Activated CD8-positive, alpha-beta T cell treated with anti-CD3 and anti-CD28 coated beads for 36 hours (primary cell): ENCODE measurements at regions not wholly inside any gene's neighbourhood (a gene's known extent, or its start where the extent isn't known, plus 50 kb on each side); places are given as distances from the start of the nearest gene placed in this dataset.

Source experiments
- ATAC-seq: fragments of 200-7000 bp; cut with Tn5 transposase; one replicate; pipeline ENCODE4 v1.10.0; 2021; ENCODE audit warnings: mild to moderate bottlenecking, moderate library complexity
- CTCF ChIA-PET: fragments of 350-600 bp; sonication (Branson Sonifier 250); formaldehyde crosslinking; loops from one replicate; lab custom pipeline; 2021; ENCODE audit warnings: antibody characterized with exemption; lab: Charles Lee
- POLR2A ChIA-PET: fragments of 350-600 bp; sonication (Branson Sonifier 250); formaldehyde crosslinking; loops from one replicate; lab custom pipeline; 2021; ENCODE audit warnings: antibody characterized with exemption; lab: Charles Lee
- DNase-seq: peaks from one replicate; pipeline ENCODE4 v3.0.0-alpha.2; 2020
- H3K27ac Mint-ChIP-seq: one replicate; pipeline ENCODE4 v1.8.0; 2021; ENCODE audit warnings: mild to moderate bottlenecking, mixed read lengths
- H3K27me3 Mint-ChIP-seq: one replicate; pipeline ENCODE4 v1.8.0; 2021; ENCODE audit warnings: mixed read lengths
- H3K36me3 Mint-ChIP-seq: one replicate; pipeline ENCODE4 v1.8.0; 2021; ENCODE audit warnings: low read depth, mixed read lengths
- H3K4me1 Mint-ChIP-seq: one replicate; pipeline ENCODE4 v1.8.0; 2021; ENCODE audit warnings: low read depth, mixed read lengths
- H3K4me3 Mint-ChIP-seq: one replicate; pipeline ENCODE4 v1.8.0; 2021; ENCODE audit warnings: mild to moderate bottlenecking, moderate library complexity, mixed read lengths
- H3K9me3 Mint-ChIP-seq: one replicate; pipeline ENCODE4 v1.8.0; 2021; ENCODE audit warnings: mixed read lengths
- CTCF ChIP-seq: fragments of 200-600 bp; IDR thresholded peaks from one replicate; pipeline ENCODE4 v1.8.0; 2022; ENCODE audit warnings: antibody characterized with exemption, mild to moderate bottlenecking
- intact Hi-C: fragments of 100-400 bp; cut with micrococcal nuclease; formaldehyde crosslinking; loops from one replicate; pipeline ENCODE4 v1.10.0; 2022

DNA sequence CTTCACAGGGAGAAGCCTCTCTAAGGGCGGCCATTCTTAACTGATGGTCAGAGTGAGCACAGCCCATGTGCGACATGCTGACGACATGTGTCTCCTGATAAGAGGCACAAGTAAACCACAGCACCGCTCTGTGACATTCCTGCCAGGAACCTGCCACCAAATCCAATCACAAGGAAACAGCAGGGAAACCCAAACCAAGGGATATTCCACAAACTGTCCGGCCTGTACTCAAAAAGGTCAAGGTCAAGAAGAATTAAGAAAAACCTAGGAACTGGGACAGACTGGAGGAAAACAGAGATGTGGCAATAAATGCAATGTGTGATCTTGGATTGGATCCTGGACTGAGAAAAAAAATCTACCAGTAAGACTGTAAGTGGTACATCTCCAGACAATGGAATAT lies 91.9 kb downstream of the SYNE3 start:
- intact Hi-C loops, result no loop called here
- peaks cover 61% of the 10 kb centered on the region for H3K36me3 Mint-ChIP-seq

DNA sequence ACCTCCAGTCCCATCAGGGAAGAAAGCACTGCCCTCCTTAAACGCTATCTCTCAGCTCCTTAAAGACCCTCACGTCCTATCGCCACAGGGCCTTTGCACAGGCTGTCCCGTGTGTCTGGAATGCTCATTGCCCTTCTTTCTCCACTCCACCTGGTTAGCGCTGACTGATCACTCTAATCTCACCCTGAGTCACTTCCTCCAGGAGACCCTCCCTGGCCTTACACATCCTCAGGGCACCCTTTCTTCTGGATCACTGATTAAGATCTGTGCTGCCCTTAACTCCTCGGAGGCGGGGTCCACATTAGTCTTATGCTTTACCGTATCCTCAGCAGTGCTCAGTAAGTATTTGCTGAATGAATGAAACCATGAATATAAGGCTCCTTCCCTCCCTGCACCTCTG lies 94.7 kb downstream of the SYNE3 start:
- Mint-ChIP-seq H3K27ac (no peak overlapping the region), H3K4me3 (no peak overlapping the region), H3K36me3 (peaks cover 66% of the 10 kb centered on the region), H3K27me3 (no peaks in the 10 kb centered on the region), H3K4me1 (no peaks in the 10 kb centered on the region), H3K9me3 (peaks cover 9% of the 10 kb centered on the region)
- POLR2A ChIA-PET, result no interaction called here
- CTCF ChIA-PET, result no interaction called here
- DNase-seq, result no peak
- intact Hi-C loops, result no loop called here
- no peak for TF ChIP-seq CTCF
- ATAC-seq, result no peak

More for the DNA sequence above, 91.9 kb downstream of the SYNE3 start:
- Mint-ChIP-seq H3K9me3 (peaks cover 9% of the 10 kb centered on the region), H3K4me3 (no peak overlapping the region), H3K27me3 (no peaks in the 10 kb centered on the region), H3K27ac (no peak overlapping the region), H3K4me1 (peaks cover 3% of the 10 kb centered on the region)
- ATAC-seq (no peak), DNase-seq (no peak)
- ChIA-PET CTCF (interaction anchor here (1.9 kb wide), 1 partner anchor 28 kb away, joined by 4 read pairs; no protein-coding TSS in a partner anchor), POLR2A (no interaction called here)
- TF ChIP-seq CTCF, result no peak

GRCh38 chr14:95420060-95420459 lies 96.4 kb downstream of the SYNE3 start:
- H3K4me3 Mint-ChIP-seq, result no peak overlapping the region
- H3K27ac Mint-ChIP-seq, result no peak overlapping the region
- peaks cover 9% of the 10 kb centered on the region for H3K9me3 Mint-ChIP-seq
- DNase-seq (no peak), ATAC-seq (no peak)
- H3K27me3 Mint-ChIP-seq, result no peaks in the 10 kb centered on the region
- intact Hi-C loops, result no loop called here
- peaks cover 63% of the 10 kb centered on the region for H3K36me3 Mint-ChIP-seq
- CTCF ChIA-PET, result no interaction called here
- TF ChIP-seq CTCF, result no peak
- POLR2A ChIA-PET, result interaction anchor here (0.6 kb wide), 1 partner anchor 187 kb away, joined by 3 read pairs; no protein-coding TSS in a partner anchor
- no peaks in the 10 kb centered on the region for H3K4me1 Mint-ChIP-seq

- no peak for ATAC-seq
- H3K9me3 Mint-ChIP-seq, result peaks cover 9% of the 10 kb centered on the region
- DNase-seq, result no peak
- H3K27me3 Mint-ChIP-seq, result no peaks in the 10 kb centered on the region
- POLR2A ChIA-PET, result no interaction called here
- H3K36me3 Mint-ChIP-seq, result peaks cover 61% of the 10 kb centered on the region
- intact Hi-C loops, result no loop called here
- no peak for TF ChIP-seq CTCF
- no peak overlapping the region for H3K4me3 Mint-ChIP-seq
- CTCF ChIA-PET, result no interaction called here
- no peak overlapping the region for H3K27ac Mint-ChIP-seq
- H3K4me1 Mint-ChIP-seq, result no peaks in the 10 kb centered on the region
These were observed 96.9 kb downstream of the SYNE3 start for GRCh38 chr14:95419569-95419968.

- no peak overlapping the region for H3K4me3 Mint-ChIP-seq
- H3K9me3 Mint-ChIP-seq, result peaks cover 9% of the 10 kb centered on the region
- intact Hi-C loops, result no loop called here
- no peaks in the 10 kb centered on the region for H3K4me1 Mint-ChIP-seq
- ChIA-PET POLR2A (interaction anchor here (1.8 kb wide), 1 partner anchor 9 kb away, joined by 4 read pairs; no protein-coding TSS in a partner anchor), CTCF (no interaction called here)
- no peak for TF ChIP-seq CTCF
- H3K36me3 Mint-ChIP-seq, result peaks cover 58% of the 10 kb centered on the region
- H3K27ac Mint-ChIP-seq, result no peak overlapping the region
- no peak for DNase-seq
- no peaks in the 10 kb centered on the region for H3K27me3 Mint-ChIP-seq
- no peak for ATAC-seq
These were observed 97.6 kb downstream of the SYNE3 start for GRCh38 chr14:95418858-95419257.
